CMK (cell line): ENCODE measurements at regions not wholly inside any gene's neighbourhood (a gene's known extent, or its start where the extent isn't known, plus 50 kb on each side); places are given as distances from the start of the nearest gene placed in this dataset.
"Not testable (repeated sequence)": the region's sequence is repeated elsewhere in the genome, so short reads cannot be mapped to it uniquely, and the experiment has no call there.

ENCODE experiments used
- DNase-seq: peaks from one replicate; pipeline ENCODE4 v3.0.0-alpha.2; 2010; ENCODE audit warnings: low read depth

GRCh38 chr2:10223932-10224720 is 78.6 kb upstream of the HPCAL1 start:
- no peak for DNase-seq

DNA sequence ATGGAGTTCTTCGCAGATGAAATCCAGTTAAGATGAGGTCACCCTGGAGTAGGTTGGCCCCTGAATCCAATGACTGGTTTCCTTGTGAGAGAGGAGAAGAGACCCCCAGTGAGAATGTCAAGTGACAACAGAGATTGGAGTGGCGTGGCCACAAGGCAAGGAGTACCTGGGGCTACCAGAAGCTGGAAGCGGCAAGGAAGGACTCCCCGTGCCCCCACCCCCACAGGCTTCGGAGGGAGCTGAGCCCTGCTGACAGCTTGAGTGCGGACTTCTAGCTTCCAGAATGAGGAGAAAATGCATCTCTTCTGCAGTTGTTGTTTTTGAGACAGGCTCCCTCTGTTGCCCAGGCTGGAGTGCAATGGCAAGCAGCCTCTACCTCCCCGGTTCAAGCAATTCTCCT is 78.0 kb upstream of the HPCAL1 start:
- no peak for DNase-seq

- DNase-seq = no peak
Measured at GRCh38 chr2:10225291-10226037, 77.2 kb upstream of the HPCAL1 start.

DNA sequence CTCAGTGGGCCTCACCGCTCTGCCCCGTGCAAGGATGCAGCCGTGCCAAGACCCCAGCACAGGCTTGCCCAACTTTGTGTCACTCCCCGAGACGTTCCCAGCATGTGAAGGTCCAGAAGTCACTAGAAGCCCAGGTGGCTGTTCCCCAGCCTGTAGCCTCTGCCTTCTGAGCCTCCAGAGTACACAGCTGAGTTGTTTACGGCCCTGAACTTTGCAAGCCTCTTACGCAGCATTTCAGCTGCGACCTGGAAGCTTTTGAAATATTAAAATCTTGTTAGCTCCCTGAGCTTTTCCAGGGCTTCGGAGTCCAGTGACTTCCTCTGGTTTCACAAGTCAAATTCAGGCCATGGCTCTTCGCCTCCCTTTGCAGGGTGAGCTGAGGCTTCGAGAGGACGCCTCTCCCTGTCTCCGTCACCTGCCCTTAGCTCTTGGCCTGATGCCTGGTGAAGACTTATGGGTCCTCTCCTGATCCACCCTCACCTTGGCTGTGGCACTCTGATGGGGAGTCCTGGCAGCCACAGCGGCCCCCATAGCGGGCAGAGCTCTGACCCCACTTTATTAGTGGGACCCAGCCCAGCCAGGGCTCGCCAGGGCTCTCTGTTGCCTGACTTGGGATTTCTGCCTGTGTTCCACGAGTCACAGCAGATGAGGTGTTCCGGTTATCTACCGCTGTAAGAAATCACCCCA is 76.5 kb upstream of the HPCAL1 start:
- DNase-seq = no peak

GRCh38 chr2:10228611-10229365 is 73.9 kb upstream of the HPCAL1 start:
- no peak for DNase-seq

GRCh38 chr2:10229462-10230099 is 73.1 kb upstream of the HPCAL1 start:
- DNase-seq = no peak

GRCh38 chr2:10230499-10230898 is 72.2 kb upstream of the HPCAL1 start:
- DNase-seq = no peak

- DNase-seq = not testable (repeated sequence)
Measured at GRCh38 chr2:10230921-10231320, 71.8 kb upstream of the HPCAL1 start.

- no peak for DNase-seq
Measured at GRCh38 chr2:10231551-10232085, 71.1 kb upstream of the HPCAL1 start.

DNA sequence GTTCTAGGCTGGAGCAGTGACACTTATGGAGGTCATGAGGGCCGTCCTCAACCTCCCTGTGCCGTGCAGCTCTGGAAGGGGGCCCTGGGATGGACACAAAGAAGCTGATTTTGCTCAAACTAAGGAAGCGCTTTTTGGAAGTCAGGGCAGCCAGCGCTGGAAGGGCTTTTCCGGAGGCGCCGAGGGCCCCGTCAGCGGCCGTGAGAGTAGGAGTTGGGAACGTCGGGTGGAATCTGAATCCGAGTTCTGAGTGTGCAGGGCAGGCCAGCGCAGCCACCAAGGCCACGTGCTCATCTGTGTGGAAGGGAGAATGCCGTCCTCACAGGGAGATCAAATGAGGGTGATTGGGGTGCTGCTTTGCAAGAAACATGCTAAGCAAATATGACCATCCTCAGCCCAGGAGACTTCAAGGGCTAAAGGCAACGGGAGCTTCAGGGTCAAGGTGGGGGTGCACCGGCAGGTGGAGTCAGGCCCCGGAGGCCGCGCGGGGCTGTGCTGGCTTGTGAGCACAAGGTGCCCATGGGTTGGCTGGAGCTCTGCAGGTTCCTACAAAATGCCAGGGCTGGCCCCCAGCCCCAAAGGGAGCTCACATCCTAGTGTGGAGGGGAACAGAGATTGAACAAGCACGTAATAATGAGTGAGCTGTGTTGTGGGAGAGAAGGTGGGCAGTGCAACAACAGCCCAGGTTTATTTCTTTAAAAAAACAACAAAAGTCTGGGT is 70.4 kb upstream of the HPCAL1 start:
- no peak for DNase-seq

- no peak for DNase-seq
Measured at GRCh38 chr2:10233131-10234012, 69.3 kb upstream of the HPCAL1 start.

- no peak for DNase-seq
Measured at GRCh38 chr2:10234013-10234306, 68.7 kb upstream of the HPCAL1 start.

- DNase-seq = no peak
Measured at GRCh38 chr2:10234409-10235094, 68.2 kb upstream of the HPCAL1 start.

DNA sequence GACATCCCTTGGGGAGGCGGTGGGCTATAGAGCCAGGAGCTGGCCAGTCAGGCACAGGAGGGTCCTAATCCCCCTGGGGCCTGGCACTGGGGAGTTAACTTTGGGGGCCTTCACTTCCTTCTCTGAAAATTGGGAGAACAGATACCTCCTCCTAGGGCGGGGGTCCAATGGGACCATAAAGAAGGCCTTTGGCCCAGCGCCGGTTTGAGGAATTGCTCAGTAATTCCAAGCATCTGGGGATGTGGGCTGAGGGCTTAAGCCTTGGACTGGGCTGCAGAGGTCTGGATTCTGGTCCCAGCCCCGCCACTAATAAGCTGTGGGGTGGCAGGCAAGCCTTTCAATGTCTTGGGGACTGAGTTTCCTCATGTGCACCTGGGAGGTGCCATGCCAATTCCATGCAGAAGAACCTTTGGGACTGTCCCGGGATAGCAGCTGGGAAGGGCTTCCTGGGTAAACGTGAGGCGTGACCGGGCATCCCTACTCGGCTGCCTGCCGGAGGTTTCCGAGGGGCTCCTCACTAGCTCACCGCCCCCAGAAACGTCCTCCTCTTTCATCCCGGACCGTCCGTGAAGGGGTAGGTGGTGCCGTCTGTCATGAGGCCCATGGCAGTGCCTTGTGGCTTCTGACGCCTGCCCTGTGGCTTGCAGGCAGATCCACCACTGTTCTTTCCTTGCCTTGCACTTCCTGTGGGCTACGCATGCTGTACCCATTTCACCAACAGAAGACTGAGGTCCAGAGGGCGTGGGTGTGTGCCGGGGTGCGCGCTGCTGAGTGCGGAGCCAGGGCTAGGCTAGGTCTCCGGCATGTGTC is 67.4 kb upstream of the HPCAL1 start:
- no peak for DNase-seq

DNA sequence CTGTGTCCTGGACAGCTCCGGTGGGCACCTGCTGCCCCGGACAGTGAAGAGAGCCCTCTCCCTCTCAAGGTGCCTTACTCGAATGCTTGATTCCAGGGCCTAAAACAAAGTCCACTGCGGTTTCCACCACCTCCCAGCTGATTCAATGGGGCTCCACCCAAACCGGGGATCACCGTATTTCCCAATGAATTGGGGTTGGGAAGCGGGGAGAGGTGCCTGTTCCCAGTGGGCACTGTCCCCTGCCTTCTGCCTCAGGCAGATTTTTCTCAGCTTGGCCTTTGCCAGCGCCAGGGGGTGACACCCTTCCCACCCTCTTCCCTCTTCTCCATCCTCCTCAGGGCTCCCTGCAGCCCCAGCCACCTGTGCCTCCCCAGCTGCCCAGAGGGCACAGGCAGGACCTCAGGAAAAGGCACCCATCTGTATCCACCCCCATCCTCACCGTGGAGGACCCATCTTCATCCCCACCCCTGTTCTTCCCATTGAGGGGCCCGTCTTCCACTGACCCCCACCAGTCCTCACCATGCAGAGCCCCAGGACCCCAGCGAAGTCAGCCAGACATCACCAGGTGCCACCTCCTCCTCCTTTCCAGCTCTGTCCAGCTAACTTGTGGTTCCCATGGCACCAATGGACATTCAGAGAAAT is 66.7 kb upstream of the HPCAL1 start:
- DNase-seq = no peak

DNA sequence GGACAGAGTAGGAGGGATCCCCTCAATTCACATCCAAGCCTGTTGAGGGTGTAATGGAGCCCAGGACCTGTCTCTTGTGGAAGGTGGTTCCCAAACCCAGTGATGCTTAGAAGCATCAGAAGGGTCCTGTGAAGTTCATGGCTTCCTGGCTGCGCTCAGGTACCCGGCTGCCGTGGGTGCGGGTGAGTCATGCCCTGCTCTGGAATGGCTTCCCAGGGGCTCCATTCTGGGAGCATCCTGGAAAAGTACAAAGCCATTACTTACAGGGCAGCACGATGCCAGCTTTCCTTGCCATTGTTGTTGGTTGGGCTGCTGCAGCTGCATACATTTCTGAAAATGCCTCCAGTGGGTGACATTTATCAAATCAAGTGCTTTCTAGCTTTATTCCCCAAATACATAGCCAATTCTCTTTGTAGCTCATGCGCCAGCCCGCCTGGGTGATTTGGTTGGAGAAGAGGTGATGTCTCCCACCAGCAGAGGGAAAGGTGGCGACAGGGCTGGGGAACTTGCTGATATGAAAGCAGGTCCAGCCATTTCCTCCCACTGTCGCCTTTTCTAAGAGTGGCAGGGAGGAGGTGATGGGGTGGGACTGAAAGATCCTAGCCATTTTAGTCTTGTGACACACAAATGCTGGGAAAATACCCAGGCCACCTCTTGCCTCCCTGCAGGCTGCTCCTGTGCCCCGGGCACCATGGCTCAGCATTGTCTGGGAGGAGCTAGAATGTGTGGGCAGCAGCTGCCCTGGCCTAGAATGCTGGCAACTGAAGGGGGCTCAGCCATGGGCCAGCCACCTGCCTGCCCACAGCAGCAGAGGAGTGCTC is 65.9 kb upstream of the HPCAL1 start:
- DNase-seq = no peak
